ENCODE measurements at regions not wholly inside any gene's neighbourhood (a gene's known extent, or its start where the extent isn't known, plus 50 kb on each side); places are given as distances from the start of the nearest gene placed in this dataset.
"Not testable (repeated sequence)": the region's sequence is repeated elsewhere in the genome, so short reads cannot be mapped to it uniquely, and the experiment has no call there.

DNA sequence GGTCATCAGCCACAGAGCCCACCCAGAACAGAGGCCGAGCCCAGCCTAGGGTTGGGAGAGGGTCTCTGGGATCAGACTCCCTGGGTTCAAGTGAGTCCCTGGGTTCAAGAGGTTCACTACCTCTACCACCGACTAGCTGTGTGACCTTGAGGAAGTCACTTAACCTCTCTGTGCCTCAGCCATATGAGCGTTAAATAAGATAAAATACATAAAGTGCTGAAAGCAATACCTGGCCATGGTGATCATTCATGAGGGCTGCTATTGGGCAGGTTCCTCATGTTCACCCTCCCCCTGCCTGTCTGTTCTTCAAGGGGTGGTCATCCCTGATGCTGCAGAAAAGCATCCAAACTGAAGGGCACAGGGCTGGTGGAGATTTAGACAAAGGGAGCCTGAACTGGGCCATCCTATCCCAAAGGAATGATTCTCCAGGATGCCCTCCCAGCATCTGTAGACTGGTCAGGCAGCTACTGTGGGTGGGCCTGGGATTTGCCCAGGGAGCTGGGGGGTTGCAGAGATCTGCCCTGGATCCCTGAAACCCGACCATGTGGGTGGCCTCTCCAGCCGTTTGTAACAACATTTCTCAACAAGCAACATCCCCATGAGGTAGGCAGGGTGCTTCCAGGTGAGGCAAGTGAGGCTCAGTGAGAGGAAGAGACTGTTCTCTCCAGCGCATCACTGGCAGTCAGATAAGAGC is 196.6 kb downstream of the MATN1 start:
- DNase-seq, result no peak
- Histone ChIP-seq H3K36me3 (replicated peaks; ENCODE audit: control insufficient read depth, insufficient read depth, low read length) (no peaks in the 10 kb centered on the region), H3K27me3 (ENCODE audit: control insufficient read depth, insufficient read depth, low read length) (no peaks in the 10 kb centered on the region), H3K4me3 (ENCODE audit: insufficient read depth, low read depth, low read length) (no peak overlapping the region)

DNA sequence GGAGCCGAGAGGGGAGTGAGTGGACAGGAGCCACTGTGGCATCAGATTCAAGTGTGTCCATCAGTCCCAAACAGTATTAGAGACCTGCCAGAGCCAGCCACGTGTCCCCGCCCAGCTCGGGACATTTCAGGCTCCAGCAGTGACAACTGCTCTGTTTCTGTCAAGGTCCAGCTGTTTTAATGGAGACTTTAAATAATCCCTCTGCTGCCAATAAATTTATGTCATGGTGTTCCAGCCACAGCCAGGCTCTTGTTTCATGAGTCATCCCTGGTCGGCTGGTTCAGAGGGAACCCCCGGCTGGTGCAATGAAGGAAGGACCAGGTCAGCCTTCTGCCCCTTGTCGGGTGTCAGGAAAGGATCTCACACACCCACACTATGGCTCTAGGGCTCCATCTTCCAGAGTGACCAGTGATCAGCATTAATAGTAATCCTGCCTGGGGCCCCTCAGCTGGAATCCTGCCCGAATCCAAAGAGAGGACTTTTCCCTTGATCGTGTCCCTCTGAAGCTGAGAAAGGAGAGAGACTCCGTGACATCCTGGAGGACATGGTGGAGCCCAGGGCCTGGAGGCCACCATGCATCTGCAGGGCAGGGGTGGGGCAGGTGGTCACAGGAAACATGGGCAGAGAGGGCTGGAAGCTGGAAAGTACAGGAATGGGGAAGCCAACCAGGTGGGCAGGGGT is 197.3 kb downstream of the MATN1 start:
- no peaks in the 10 kb centered on the region for H3K27me3 ChIP-seq (ENCODE audit: control insufficient read depth, insufficient read depth, low read length)
- no peak for DNase-seq
- H3K4me3 ChIP-seq (ENCODE audit: insufficient read depth, low read depth, low read length), result no peak overlapping the region
- no peaks in the 10 kb centered on the region for H3K36me3 ChIP-seq (replicated peaks; ENCODE audit: control insufficient read depth, insufficient read depth, low read length)

DNA sequence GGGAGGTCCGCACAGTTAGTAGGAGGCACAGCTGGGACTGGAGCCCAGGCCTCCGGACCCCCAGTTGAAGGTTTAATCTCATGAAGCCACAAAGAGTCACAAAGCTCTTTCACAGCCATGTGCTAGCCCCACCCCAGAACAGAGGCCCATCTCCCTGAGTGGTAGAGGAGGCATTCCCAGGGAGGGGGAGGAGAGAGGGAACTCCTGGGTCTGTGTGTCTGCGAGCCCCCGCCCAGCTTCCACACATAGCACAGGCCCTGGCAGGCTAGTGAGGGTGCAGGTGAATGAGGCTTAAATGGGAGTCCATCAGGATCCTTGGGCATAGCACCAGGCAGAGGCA is 197.8 kb downstream of the MATN1 start:
- DNase-seq, result no peak
- H3K36me3 ChIP-seq (replicated peaks; ENCODE audit: control insufficient read depth, insufficient read depth, low read length), result no peaks in the 10 kb centered on the region
- H3K4me3 ChIP-seq (ENCODE audit: insufficient read depth, low read depth, low read length), result no peak overlapping the region
- no peaks in the 10 kb centered on the region for H3K27me3 ChIP-seq (ENCODE audit: control insufficient read depth, insufficient read depth, low read length)

DNA sequence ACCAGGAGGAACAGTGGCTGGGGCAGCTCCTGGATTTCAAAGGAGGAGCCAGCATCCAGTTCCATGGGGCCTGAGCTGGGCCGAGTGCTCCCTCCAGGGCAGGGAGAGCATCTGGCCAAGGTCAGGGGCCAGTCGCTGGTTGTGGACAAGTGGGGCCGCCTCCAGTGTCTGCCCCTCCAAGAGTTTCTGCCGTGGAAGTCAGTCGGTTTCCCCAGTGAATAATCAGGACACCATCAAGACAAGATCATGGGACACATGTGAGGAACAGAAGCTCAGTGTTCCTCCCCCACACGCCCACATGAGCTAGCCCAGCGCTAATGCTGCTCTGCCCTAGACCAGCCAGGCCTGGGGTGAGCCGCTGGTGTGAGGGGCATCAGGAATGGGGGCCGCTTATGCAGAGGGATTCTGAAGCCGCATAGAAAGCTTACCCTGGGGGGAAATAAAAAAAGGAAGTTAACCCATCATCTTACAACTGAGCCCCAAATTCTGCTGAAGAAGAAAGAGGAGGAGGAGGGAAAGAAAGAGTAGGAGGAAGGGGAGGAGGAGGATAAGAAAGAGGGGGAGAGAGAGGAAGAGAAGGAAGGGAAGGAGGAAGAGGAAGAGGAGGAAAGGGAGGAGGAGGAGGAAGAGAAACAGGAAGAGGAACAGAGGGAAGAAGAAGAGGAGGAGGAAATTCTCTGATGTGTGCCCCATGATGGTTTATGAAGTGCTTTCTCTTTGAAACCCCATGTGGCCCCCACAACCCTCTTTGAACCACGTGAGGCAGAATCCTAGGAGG is 198.4 kb downstream of the MATN1 start:
- Histone ChIP-seq H3K27me3 (ENCODE audit: control insufficient read depth, insufficient read depth, low read length) (no peaks in the 10 kb centered on the region), H3K4me3 (ENCODE audit: insufficient read depth, low read depth, low read length) (no peak overlapping the region), H3K36me3 (replicated peaks; ENCODE audit: control insufficient read depth, insufficient read depth, low read length) (no peaks in the 10 kb centered on the region)
- no peak for DNase-seq

DNA sequence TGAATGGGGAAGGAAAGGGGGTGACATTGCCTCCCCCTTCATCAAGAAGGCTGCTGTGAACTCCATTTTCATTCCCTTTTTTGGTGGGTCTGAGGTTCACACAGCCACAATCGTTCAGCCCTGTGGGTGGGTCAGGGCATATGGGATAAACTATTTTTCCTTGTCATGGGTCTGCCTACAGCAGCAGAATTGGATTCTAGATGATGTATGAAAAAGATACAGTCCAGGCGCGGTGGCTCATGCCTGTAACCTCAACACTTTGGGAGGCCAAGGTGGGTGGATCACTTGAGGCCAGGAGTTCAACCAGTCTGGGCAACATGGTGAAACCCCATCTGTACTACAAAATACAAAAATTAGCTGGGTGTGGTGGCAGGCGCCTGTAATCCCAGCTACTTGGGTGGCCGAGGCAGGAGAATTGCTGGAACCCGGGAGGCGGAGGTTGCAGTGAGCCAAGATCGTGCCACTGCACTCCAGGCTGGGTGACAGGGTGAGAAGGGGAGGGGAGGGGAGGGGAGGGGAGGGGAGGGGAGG is 199.3 kb downstream of the MATN1 start:
- H3K27me3 ChIP-seq (ENCODE audit: control insufficient read depth, insufficient read depth, low read length); DNase-seq; H3K36me3 ChIP-seq (replicated peaks; ENCODE audit: control insufficient read depth, insufficient read depth, low read length); H3K4me3 ChIP-seq (ENCODE audit: insufficient read depth, low read depth, low read length): not testable (repeated sequence)

DNA sequence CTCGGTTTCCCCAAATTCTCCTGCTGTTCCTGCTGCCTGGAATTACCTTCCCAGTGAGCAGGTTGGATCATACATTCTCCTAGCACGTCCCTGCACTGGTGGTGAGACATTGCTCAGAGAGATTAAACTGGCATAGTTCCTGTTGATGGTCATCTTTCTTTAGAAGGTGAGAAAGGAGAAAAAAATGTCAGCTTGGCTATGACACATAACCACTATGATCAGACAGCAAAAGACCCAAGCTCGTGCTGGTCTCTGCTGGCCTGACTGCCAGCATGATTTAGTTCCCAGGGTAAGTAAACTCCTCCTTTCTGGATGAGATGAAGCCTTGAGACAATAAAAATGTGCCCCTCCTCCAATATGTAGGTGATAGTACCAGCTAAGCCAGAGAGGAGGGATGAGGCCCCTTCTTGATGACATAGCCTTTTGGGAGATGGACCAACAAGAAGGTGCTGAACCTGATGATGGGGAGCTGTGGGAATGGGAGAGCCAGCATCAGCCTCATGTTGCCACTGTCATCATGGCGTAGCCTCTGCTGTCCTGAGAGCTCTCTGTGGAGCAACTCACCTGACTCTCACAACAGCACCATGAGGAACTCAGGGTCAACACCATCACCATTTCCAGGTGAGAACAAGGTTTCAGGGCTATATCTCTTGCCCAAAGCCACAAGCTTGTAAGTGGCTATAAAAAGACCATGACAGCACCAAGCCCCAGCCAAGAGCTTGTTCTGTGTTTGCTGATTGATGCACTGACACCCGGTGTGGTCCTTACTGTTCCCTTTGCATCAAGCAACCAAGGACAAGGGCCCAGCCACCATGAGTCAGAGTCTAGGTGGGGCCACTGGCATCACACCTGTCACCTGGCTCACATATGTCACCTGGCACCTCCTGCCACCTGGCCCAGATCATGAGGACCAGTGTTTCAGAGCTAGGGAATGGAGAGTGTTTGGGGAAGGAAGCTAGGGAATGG is 200.0 kb downstream of the MATN1 start:
- no peak for DNase-seq
- Histone ChIP-seq H3K36me3 (replicated peaks; ENCODE audit: control insufficient read depth, insufficient read depth, low read length) (no peaks in the 10 kb centered on the region), H3K27me3 (ENCODE audit: control insufficient read depth, insufficient read depth, low read length) (no peaks in the 10 kb centered on the region), H3K4me3 (ENCODE audit: insufficient read depth, low read depth, low read length) (no peak overlapping the region)

DNA sequence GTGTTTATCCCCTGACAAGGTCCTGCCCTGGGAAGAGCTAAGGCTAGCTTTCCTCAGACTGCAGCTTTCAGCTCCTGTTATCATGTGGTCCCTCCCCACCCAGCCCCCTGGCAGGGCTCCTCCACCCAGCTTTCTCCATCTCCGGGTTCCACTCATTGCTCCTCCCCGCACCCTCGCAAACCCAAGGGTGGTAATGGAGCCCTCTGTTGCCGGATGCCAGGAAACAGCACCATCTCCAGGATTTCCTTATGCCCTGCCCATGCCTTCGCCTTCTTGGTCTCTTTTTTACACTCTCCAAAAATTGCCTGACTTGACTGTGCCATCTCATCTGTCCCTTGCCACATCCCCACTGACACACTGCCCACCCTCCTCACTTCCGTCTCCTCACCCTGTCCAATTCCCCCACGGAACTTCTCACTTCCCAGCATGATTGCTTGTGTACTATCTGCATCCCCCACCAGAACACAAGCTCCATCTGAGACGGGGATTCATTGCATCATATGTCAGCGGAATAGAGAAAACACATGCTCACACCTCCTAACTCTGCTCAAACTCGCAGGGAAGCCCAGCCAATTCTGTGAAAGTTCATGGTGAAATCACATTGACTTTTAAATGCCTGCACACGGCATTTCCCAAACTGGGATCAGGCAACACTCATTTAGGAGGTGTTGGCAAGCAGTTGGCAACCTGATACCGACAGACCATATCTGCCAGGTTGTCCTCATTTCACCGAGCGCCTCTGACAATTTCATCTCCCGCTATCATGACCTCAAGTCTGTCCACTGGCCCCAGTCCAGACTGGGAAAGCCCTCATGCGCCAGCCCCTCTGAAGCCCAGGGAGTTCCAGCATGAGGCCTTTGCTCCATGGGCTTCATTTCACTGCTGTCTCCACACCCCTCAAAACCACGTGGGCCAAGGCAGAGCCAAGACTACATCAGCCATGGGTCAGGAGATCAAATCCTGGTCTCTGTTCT is 201.1 kb downstream of the MATN1 start:
- Histone ChIP-seq H3K27me3 (ENCODE audit: control insufficient read depth, insufficient read depth, low read length) (no peaks in the 10 kb centered on the region), H3K36me3 (replicated peaks; ENCODE audit: control insufficient read depth, insufficient read depth, low read length) (no peaks in the 10 kb centered on the region), H3K4me3 (ENCODE audit: insufficient read depth, low read depth, low read length) (no peak overlapping the region)
- no peak for DNase-seq

DNA sequence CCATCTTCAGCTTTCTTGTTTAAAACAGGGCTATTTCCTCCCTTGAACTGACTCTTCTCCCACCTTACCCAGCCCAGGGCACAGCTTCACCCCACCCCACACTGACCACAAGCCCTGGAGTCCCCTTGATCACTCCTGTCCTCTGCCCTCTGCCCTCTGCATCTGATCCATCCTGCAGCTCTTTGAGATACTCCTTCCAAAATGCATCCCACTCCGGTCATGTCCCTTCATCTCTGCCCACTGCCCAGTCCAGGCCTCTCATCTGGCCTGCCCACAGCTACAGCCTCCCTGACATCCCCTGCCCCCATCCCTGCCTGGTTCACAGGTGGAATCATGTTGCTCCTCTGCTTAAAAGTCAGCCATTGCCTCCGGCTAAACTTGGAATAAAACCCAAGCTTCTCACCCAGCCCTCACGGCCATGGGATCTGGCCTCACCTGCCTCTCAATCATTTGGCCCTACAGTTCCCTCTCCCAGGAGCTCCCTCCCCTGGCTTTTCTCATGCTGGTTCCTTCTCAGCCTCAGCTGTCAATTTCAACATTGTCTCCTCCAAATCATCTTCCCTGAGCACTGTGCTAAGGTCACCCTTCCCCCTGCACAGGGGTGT is 202.0 kb downstream of the MATN1 start:
- Histone ChIP-seq H3K36me3 (replicated peaks; ENCODE audit: control insufficient read depth, insufficient read depth, low read length) (no peaks in the 10 kb centered on the region), H3K27me3 (ENCODE audit: control insufficient read depth, insufficient read depth, low read length) (no peaks in the 10 kb centered on the region), H3K4me3 (ENCODE audit: insufficient read depth, low read depth, low read length) (no peak overlapping the region)
- DNase-seq, result no peak

DNA sequence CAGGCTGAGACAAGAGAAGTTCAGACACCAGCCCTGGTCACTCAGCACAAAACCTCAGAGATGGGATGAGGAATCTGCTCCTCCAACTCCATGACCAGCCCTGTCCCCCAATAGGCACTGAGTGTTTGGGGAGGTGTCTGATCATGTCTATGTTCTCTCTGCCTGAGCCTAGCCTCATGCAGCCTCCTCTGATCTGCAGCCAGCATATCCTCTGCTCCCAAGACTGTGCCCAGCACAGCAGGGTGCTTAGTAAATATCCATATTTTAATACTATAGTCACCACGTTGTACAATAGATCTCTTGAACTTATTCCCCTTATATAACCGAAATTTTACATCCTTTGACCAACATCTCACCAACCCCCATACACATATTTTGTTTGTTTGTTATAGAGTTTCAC is 202.9 kb downstream of the MATN1 start:
- no peaks in the 10 kb centered on the region for H3K36me3 ChIP-seq (replicated peaks; ENCODE audit: control insufficient read depth, insufficient read depth, low read length)
- H3K27me3 ChIP-seq (ENCODE audit: control insufficient read depth, insufficient read depth, low read length), result no peaks in the 10 kb centered on the region
- no peak overlapping the region for H3K4me3 ChIP-seq (ENCODE audit: insufficient read depth, low read depth, low read length)
- DNase-seq, result no peak

DNA sequence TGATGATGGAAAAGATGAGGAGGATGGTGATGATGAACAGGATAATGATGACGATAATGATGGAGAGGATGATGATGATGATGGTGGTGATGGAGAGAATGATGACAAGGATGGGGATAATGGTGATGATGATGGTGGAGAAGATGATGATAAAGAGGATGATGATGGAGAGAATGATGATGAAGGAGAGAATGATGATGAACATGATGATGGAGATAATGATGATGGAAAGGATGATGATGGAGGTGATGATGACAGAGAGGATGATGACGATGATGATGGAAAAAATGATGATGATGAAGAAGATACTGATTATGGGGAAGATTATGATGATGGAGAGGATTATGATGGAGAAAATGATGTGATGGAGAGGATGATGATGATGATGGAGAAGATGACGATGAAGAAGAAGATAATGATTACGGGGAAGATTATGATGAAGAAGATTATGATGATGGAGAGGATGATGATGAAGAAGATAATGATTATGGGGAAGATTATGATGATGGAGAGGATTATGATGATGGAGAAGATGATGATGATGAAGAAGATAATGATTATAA is 204.1 kb downstream of the MATN1 start:
- DNase-seq, result no peak
- H3K4me3 ChIP-seq (ENCODE audit: insufficient read depth, low read depth, low read length), result no peak overlapping the region

DNA sequence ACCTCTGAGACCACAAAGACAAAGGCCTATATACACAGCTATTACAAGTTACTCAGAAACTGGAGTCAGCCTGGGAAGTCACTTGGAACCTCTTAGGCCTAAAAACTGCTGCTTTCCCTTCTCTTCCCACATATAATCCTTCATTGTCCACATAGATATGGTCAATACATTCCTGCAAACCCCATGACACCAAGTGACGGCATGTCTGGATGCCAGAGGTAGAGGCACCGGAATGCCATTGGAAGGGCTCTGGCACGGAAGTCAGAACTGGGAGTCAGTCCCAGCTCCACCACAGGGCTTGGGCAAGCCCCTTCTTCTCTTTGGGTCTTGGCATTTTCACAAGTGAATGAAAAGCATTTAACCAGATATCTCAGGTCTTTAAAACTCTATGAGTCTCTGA is 204.7 kb downstream of the MATN1 start:
- Histone ChIP-seq H3K36me3 (replicated peaks; ENCODE audit: control insufficient read depth, insufficient read depth, low read length) (no peaks in the 10 kb centered on the region), H3K4me3 (ENCODE audit: insufficient read depth, low read depth, low read length) (no peak overlapping the region), H3K27me3 (ENCODE audit: control insufficient read depth, insufficient read depth, low read length) (no peaks in the 10 kb centered on the region)
- DNase-seq, result no peak

More for the DNA sequence above, 204.1 kb downstream of the MATN1 start:
- Histone ChIP-seq H3K36me3 (replicated peaks; ENCODE audit: control insufficient read depth, insufficient read depth, low read length) (no peaks in the 10 kb centered on the region), H3K27me3 (ENCODE audit: control insufficient read depth, insufficient read depth, low read length) (no peaks in the 10 kb centered on the region)

DNA sequence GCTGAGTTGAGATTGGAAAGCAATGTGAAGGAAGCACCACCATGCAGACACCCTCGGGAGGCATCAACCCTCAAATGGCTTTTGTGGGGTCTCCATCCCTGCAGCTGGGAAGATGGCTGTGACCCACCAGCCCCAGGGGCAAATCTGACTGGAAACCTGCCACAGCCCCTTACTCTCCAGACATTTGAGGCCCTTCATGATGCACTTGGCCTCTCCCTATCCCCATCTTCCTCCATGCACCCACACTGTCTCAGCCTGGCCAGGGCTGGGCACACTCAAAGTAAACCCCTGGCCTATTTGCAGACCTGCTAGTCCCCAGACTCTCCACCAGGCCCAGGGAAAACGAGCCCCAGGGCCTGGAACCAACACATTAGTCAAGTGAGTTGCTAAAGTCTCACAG is 205.2 kb downstream of the MATN1 start:
- no peaks in the 10 kb centered on the region for H3K36me3 ChIP-seq (replicated peaks; ENCODE audit: control insufficient read depth, insufficient read depth, low read length)
- DNase-seq, result no peak
- no peaks in the 10 kb centered on the region for H3K27me3 ChIP-seq (ENCODE audit: control insufficient read depth, insufficient read depth, low read length)
- H3K4me3 ChIP-seq (ENCODE audit: insufficient read depth, low read depth, low read length), result no peak overlapping the region

DNA sequence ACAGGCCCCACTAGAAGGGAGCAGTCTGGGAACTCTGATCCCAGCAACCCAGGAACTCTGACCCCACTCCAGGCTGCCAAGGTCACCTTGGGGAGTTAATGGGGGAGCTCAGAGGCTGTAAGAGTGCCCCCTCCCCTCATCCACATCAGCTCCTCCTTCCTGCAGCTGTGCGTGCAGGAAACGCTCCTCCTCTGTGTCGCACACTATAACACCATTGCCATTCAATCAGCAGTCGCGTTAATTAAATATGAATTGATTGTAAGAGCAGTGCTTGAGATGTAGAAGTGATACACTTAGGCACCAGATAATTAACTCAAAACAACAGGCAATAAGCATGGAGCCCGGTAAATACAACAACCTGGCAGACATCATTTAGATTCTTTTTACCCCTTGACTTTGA is 205.7 kb downstream of the MATN1 start:
- not testable (repeated sequence) for H3K27me3 ChIP-seq (ENCODE audit: control insufficient read depth, insufficient read depth, low read length); H3K36me3 ChIP-seq (replicated peaks; ENCODE audit: control insufficient read depth, insufficient read depth, low read length); H3K4me3 ChIP-seq (ENCODE audit: insufficient read depth, low read depth, low read length); DNase-seq

All from H7 (cell line).